HL-60 (cell line): ENCODE measurements at regions not wholly inside any gene's neighbourhood (a gene's known extent, or its start where the extent isn't known, plus 50 kb on each side); places are given as distances from the start of the nearest gene placed in this dataset.

ENCODE experiments used
- DNase-seq, 2 experiments: peaks; one replicate each; pipeline ENCODE4 v3.0.0-alpha.2; 2010 to 2020; ENCODE audit warnings: low read depth in 1 of 2, low spot score in 1 of 2
- H3K27ac ChIP-seq: fragments of 250-450 bp; sonication (Bioruptor Pico); replicated peaks from 2 replicates; pipeline ENCODE4 v1.5.1; 2020; ENCODE audit warnings: mild to moderate bottlenecking, moderate library complexity
- H3K27me3 ChIP-seq: fragments of 250-450 bp; sonication (Bioruptor Pico); 2 replicates; pipeline ENCODE4 v1.5.1; 2021; ENCODE audit warnings: mild to moderate bottlenecking, moderate library complexity; ENCODE audit not compliant: insufficient read depth, poor library complexity, severe bottlenecking
- H3K4me3 ChIP-seq: replicated peaks from 2 replicates; pipeline ENCODE4 v1.5.1; 2011; ENCODE audit warnings: mild to moderate bottlenecking, control low read depth, low read length; ENCODE audit not compliant: insufficient read depth
- GABPA ChIP-seq: IDR thresholded peaks from 2 replicates; pipeline ENCODE4 v1.6.1; 2012; ENCODE audit warnings: low read depth
- POLR2AphosphoS5 ChIP-seq: IDR thresholded peaks from 2 replicates; pipeline ENCODE4 v1.6.1; 2012; ENCODE audit warnings: low read depth
- SPI1 ChIP-seq: IDR thresholded peaks from 2 replicates; pipeline ENCODE4 v1.6.1; 2012; ENCODE audit warnings: low read depth, mild to moderate bottlenecking, borderline replicate concordance
- TF ChIP-seq, protein P1 (sequence below): IDR thresholded peaks from 2 replicates; pipeline ENCODE4 v1.6.1; 2012; ENCODE audit warnings: low read depth; ENCODE audit not compliant: insufficient replicate concordance
- TF ChIP-seq, protein P2 (sequence below): IDR thresholded peaks from one replicate; pipeline ENCODE4 v1.5.1; 2011; ENCODE audit warnings: low read length, control low read depth, inconsistent platforms; ENCODE audit not compliant: insufficient read depth

DNA sequence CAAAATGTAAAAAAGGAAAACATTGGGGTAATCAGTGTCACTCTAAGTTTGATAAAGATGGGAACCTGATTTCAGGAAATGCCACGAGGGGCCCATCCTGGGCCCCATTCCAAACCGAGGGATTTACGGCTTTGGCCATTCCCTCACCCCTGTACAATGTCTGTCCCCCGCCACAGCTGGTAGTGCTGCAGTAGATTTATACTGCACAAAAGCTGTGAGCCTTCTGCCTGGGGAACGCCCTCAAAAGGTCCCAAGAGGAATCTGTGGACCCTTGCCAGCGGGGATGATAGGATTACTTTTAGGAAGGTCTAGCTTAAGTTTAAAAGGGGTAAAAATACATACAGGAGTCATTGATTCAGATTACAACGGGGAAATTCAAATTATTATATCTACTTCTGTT lies 173.4 kb upstream of the SGCG start:
- DNase-seq: no peak
- no peak overlapping the region for H3K4me3 ChIP-seq
- no peaks in the 10 kb centered on the region for H3K27me3 ChIP-seq
- no peak overlapping the region for H3K27ac ChIP-seq
- TF ChIP-seq, protein P1, sequence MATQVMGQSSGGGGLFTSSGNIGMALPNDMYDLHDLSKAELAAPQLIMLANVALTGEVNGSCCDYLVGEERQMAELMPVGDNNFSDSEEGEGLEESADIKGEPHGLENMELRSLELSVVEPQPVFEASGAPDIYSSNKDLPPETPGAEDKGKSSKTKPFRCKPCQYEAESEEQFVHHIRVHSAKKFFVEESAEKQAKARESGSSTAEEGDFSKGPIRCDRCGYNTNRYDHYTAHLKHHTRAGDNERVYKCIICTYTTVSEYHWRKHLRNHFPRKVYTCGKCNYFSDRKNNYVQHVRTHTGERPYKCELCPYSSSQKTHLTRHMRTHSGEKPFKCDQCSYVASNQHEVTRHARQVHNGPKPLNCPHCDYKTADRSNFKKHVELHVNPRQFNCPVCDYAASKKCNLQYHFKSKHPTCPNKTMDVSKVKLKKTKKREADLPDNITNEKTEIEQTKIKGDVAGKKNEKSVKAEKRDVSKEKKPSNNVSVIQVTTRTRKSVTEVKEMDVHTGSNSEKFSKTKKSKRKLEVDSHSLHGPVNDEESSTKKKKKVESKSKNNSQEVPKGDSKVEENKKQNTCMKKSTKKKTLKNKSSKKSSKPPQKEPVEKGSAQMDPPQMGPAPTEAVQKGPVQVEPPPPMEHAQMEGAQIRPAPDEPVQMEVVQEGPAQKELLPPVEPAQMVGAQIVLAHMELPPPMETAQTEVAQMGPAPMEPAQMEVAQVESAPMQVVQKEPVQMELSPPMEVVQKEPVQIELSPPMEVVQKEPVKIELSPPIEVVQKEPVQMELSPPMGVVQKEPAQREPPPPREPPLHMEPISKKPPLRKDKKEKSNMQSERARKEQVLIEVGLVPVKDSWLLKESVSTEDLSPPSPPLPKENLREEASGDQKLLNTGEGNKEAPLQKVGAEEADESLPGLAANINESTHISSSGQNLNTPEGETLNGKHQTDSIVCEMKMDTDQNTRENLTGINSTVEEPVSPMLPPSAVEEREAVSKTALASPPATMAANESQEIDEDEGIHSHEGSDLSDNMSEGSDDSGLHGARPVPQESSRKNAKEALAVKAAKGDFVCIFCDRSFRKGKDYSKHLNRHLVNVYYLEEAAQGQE: no peak
- TF ChIP-seq, protein P2, sequence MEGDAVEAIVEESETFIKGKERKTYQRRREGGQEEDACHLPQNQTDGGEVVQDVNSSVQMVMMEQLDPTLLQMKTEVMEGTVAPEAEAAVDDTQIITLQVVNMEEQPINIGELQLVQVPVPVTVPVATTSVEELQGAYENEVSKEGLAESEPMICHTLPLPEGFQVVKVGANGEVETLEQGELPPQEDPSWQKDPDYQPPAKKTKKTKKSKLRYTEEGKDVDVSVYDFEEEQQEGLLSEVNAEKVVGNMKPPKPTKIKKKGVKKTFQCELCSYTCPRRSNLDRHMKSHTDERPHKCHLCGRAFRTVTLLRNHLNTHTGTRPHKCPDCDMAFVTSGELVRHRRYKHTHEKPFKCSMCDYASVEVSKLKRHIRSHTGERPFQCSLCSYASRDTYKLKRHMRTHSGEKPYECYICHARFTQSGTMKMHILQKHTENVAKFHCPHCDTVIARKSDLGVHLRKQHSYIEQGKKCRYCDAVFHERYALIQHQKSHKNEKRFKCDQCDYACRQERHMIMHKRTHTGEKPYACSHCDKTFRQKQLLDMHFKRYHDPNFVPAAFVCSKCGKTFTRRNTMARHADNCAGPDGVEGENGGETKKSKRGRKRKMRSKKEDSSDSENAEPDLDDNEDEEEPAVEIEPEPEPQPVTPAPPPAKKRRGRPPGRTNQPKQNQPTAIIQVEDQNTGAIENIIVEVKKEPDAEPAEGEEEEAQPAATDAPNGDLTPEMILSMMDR: no peak
- TF ChIP-seq GABPA (no peak), SPI1 (no peak), POLR2AphosphoS5 (no peak)

DNA sequence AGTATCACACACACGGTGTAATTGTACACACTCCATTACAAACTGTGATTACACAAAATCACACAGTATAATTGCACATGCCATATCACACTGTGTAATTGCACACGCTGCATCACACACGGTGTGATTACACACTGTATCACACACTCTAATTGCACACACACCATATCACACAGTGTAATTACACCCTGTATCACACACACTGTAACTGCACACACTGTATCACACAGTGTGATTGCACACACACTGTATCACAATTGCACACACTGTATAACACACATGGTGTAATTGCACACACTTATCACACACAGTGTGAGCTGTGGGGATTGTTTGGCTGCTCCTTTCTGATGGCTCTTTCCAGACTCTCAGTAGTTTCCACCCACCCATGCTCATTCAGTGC lies 162.6 kb upstream of the SGCG start:
- no peak for DNase-seq
- no peak overlapping the region for H3K27ac ChIP-seq
- no peak for TF ChIP-seq SPI1
- TF ChIP-seq, protein P2: no peak
- no peak for TF ChIP-seq POLR2AphosphoS5
- TF ChIP-seq GABPA: no peak
- TF ChIP-seq, protein P1: no peak
- no peaks in the 10 kb centered on the region for H3K27me3 ChIP-seq
- H3K4me3 ChIP-seq: no peak overlapping the region

DNA sequence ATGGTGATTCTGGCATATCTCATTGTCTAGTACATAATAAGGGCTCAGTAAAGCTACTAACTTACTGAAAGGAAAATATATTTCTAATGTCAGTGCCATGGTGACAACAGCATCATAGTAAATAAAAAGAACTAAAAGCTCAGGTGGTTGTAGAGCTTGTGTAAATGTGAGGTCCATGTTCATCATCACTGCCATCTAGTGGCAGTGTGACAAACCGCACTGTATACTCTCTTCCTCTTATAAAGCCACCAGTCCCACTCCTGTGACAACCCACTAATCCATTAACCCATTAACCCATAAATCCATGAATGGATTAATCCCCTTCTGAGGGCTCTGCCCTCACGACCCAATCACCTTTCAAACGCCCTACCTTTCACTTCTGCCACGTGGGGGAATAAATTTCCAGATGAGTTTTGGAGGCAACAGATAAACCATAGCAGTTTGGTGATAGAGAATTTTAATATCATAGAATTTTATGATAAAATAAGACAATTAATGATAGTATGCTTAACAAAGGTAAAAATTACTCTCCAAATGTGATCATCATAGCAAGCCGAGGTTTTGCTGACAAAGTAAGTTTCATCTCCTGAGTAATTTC lies 160.4 kb upstream of the SGCG start:
- TF ChIP-seq, protein P2: peak; percentile 62
- no peak for TF ChIP-seq GABPA
- TF ChIP-seq, protein P1: no peak
- TF ChIP-seq SPI1: peak; percentile 32; the same call in 1 of the 2 replicates
- no peak for TF ChIP-seq POLR2AphosphoS5
- Histone ChIP-seq H3K4me3 (no peak overlapping the region), H3K27ac (no peak overlapping the region), H3K27me3 (no peaks in the 10 kb centered on the region)
- DNase-seq: peak; percentile 7 to 44
